Progenitor cell of endocrine pancreas (in vitro differentiated cells): ENCODE measurements at regions not wholly inside any gene's neighbourhood (a gene's known extent, or its start where the extent isn't known, plus 50 kb on each side); places are given as distances from the start of the nearest gene placed in this dataset.

ENCODE experiments used
- DNase-seq: peaks from one replicate; pipeline ENCODE4 v3.0.0; 2021; ENCODE audit warnings: low spot score; ENCODE audit not compliant: unreplicated experiment
- H3K27ac Mint-ChIP-seq: 2 replicates; pipeline ENCODE4 v1.8.0; 2021; ENCODE audit warnings: mild to moderate bottlenecking, moderate library complexity, mixed read lengths
- H3K27me3 Mint-ChIP-seq: 2 replicates; pipeline ENCODE4 v1.8.0; 2021; ENCODE audit warnings: mixed read lengths
- H3K36me3 Mint-ChIP-seq: 2 replicates; pipeline ENCODE4 v1.8.0; 2022; ENCODE audit warnings: mixed read lengths; ENCODE audit not compliant: insufficient read depth
- H3K4me1 Mint-ChIP-seq: 2 replicates; pipeline ENCODE4 v1.8.0; 2021; ENCODE audit warnings: low read depth, mixed read lengths
- H3K4me3 Mint-ChIP-seq: 2 replicates; pipeline ENCODE4 v1.8.0; 2021; ENCODE audit warnings: low read depth, mild to moderate bottlenecking, moderate library complexity, mixed read lengths
- H3K9me3 Mint-ChIP-seq: 2 replicates; pipeline ENCODE4 v1.8.0; 2021; ENCODE audit warnings: low read depth, mixed read lengths
- TF ChIP-seq, protein P1 (sequence below): fragments of 200-600 bp; sonication (generic); IDR thresholded peaks from one replicate; pipeline ENCODE4 v1.5.0; 2021; ENCODE audit warnings: antibody characterized with exemption, mild to moderate bottlenecking; ENCODE audit not compliant: unreplicated experiment

- Mint-ChIP-seq H3K27me3 (no peaks in the 10 kb centered on the region), H3K4me3 (no peak overlapping the region), H3K9me3 (peaks cover 6% of the 10 kb centered on the region), H3K36me3 (no peaks in the 10 kb centered on the region), H3K4me1 (no peaks in the 10 kb centered on the region), H3K27ac (no peak overlapping the region)
- TF ChIP-seq, protein P1, sequence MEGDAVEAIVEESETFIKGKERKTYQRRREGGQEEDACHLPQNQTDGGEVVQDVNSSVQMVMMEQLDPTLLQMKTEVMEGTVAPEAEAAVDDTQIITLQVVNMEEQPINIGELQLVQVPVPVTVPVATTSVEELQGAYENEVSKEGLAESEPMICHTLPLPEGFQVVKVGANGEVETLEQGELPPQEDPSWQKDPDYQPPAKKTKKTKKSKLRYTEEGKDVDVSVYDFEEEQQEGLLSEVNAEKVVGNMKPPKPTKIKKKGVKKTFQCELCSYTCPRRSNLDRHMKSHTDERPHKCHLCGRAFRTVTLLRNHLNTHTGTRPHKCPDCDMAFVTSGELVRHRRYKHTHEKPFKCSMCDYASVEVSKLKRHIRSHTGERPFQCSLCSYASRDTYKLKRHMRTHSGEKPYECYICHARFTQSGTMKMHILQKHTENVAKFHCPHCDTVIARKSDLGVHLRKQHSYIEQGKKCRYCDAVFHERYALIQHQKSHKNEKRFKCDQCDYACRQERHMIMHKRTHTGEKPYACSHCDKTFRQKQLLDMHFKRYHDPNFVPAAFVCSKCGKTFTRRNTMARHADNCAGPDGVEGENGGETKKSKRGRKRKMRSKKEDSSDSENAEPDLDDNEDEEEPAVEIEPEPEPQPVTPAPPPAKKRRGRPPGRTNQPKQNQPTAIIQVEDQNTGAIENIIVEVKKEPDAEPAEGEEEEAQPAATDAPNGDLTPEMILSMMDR: no peak
- no peak for DNase-seq
These were observed 456.7 kb downstream of the TMEM182 start for GRCh38 chr2:103218516-103218915.

- peaks cover 6% of the 10 kb centered on the region for H3K9me3 Mint-ChIP-seq
- TF ChIP-seq, protein P1: no peak
- DNase-seq: no peak
- no peaks in the 10 kb centered on the region for H3K27me3 Mint-ChIP-seq
- H3K36me3 Mint-ChIP-seq: no peaks in the 10 kb centered on the region
- no peak overlapping the region for H3K4me3 Mint-ChIP-seq
- no peak overlapping the region for H3K27ac Mint-ChIP-seq
- no peaks in the 10 kb centered on the region for H3K4me1 Mint-ChIP-seq
These were observed 457.6 kb downstream of the TMEM182 start for GRCh38 chr2:103219398-103219797.

GRCh38 chr2:103222969-103223368, 461.1 kb downstream of the TMEM182 start:
- Mint-ChIP-seq H3K9me3 (no peaks in the 10 kb centered on the region), H3K27me3 (no peaks in the 10 kb centered on the region), H3K36me3 (no peaks in the 10 kb centered on the region), H3K4me1 (no peaks in the 10 kb centered on the region), H3K4me3 (no peak overlapping the region), H3K27ac (no peak overlapping the region)
- TF ChIP-seq, protein P1: no peak
- no peak for DNase-seq

GRCh38 chr2:103230796-103231195, 469.0 kb downstream of the TMEM182 start:
- Mint-ChIP-seq H3K9me3 (no peaks in the 10 kb centered on the region), H3K4me1 (peaks cover 2% of the 10 kb centered on the region), H3K27ac (no peak overlapping the region), H3K27me3 (no peaks in the 10 kb centered on the region), H3K4me3 (no peak overlapping the region), H3K36me3 (no peaks in the 10 kb centered on the region)
- TF ChIP-seq, protein P1: no peak
- no peak for DNase-seq

- Mint-ChIP-seq H3K4me3 (no peak overlapping the region), H3K27me3 (no peaks in the 10 kb centered on the region), H3K4me1 (peaks cover 2% of the 10 kb centered on the region), H3K9me3 (no peaks in the 10 kb centered on the region), H3K27ac (no peak overlapping the region), H3K36me3 (no peaks in the 10 kb centered on the region)
- no peak for DNase-seq
- TF ChIP-seq, protein P1: no peak
These were observed 471.0 kb downstream of the TMEM182 start for GRCh38 chr2:103232865-103233264.
